PFSK-1 (cell line): ENCODE measurements at regions not wholly inside any gene's neighbourhood (a gene's known extent, or its start where the extent isn't known, plus 50 kb on each side); places are given as distances from the start of the nearest gene placed in this dataset.

Experiments
- REST ChIP-seq, 2 experiments: IDR thresholded peaks; 2 replicates each; pipeline versions ENCODE4 v1.6.1 to v1.8.0; 2011 to 2012; ENCODE audit warnings: low read depth in 2 of 2, low read length in 2 of 2, control low read depth in 1 of 2, inconsistent platforms in 1 of 2, mild to moderate bottlenecking in 1 of 2, moderate library complexity in 1 of 2; ENCODE audit not compliant: insufficient read depth in 1 of 2
- SIN3A ChIP-seq: IDR thresholded peaks from 2 replicates; pipeline ENCODE4 v1.6.1; 2012; ENCODE audit warnings: mild to moderate bottlenecking, low read length, moderate library complexity, borderline replicate concordance; ENCODE audit not compliant: insufficient read depth

- TF ChIP-seq SIN3A (no peak), REST (IDR thresholded peaks at IDR 0.05; ENCODE audit: insufficient read depth in 1 of 2, low read depth in 2 of 2, low read length in 2 of 2) (no peak)
Measured at GRCh38 chrX:46178763-46179162, 366.5 kb downstream of the ZNF674 start.
